ENCODE measurements at regions not wholly inside any gene's neighbourhood (a gene's known extent, or its start where the extent isn't known, plus 50 kb on each side); places are given as distances from the start of the nearest gene placed in this dataset.

DNA sequence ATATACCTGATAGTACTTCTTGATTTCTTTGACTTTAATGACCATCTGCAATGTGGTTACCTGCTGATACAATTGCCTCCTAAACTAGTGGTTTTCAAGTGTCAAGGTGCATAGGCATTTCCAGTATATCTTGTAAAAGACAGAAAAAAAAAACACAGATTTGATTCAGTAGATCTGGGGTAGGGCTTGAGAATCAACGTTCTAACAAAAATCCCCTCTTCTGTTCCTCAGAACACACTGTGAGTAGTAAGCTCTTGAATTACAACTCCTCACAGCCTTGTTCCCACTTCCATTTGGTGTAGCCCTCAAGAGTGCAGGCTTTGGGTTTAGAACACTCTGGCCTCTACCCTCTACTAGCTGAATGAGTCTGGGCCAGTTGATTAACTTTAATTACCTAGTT, 78.0 kb upstream of the CTSC start:
- Histone ChIP-seq H3K36me3 (no peaks in the 10 kb centered on the region), H3K27me3 (no peaks in the 10 kb centered on the region), H3K27ac (no peak overlapping the region), H3K4me1 (peaks cover 0 to 3% (median 0%) of the 10 kb centered on the region in 4 donors), H3K9me3 (no peaks in the 10 kb centered on the region), H3K4me3 (no peak overlapping the region)
- DNase-seq (no peak), ATAC-seq (no peak)
- intact Hi-C loops (cut with DNase I) = no loop called here
- TF ChIP-seq POLR2A (IDR thresholded peaks at IDR 0.05) (no peak), CTCF (IDR thresholded peaks at IDR 0.05) (no peak)
- 75% methylated on average over 1 of the region's 1 CpG for WGBS (ENCODE audit: insufficient coverage, low coverage, low lambda C conversion rate, missing lambda C conversion rate)

DNA sequence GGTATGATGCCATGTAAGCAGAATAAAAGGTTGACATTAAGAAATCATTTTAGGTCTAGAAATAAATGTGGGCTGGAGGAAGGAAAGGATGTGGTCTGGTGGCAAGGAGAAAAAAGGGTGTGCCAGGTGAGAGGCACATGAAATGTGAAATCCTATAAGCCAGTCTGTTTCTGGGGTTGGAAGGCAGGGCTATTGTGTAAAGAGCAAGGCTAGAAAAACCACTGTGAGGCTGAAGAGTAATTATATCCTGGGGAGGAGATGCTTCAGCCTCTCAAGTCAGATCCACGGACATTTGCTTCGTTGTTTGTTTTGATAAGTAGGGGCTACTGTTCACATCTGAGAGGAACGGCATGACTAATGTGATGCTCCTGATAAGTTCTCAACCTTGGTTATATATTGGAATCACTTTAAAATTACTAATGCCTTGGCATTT, 77.5 kb upstream of the CTSC start:
- H3K9me3 ChIP-seq = no peaks in the 10 kb centered on the region
- no peak overlapping the region for H3K27ac ChIP-seq
- 36% methylated on average over 3 of the region's 3 CpGs for WGBS (ENCODE audit: insufficient coverage, low coverage, low lambda C conversion rate, missing lambda C conversion rate)
- no peak overlapping the region for H3K4me3 ChIP-seq
- no peaks in the 10 kb centered on the region for H3K36me3 ChIP-seq
- no peak for TF ChIP-seq CTCF (IDR thresholded peaks at IDR 0.05)
- TF ChIP-seq POLR2A (IDR thresholded peaks at IDR 0.05) = no peak
- H3K27me3 ChIP-seq = no peaks in the 10 kb centered on the region
- peak in 1 of 4 donors; percentile 16 for ATAC-seq
- peaks cover 0 to 3% (median 0%) of the 10 kb centered on the region in 4 donors for H3K4me1 ChIP-seq
- intact Hi-C loops (cut with DNase I) = no loop called here
- DNase-seq = no peak

DNA sequence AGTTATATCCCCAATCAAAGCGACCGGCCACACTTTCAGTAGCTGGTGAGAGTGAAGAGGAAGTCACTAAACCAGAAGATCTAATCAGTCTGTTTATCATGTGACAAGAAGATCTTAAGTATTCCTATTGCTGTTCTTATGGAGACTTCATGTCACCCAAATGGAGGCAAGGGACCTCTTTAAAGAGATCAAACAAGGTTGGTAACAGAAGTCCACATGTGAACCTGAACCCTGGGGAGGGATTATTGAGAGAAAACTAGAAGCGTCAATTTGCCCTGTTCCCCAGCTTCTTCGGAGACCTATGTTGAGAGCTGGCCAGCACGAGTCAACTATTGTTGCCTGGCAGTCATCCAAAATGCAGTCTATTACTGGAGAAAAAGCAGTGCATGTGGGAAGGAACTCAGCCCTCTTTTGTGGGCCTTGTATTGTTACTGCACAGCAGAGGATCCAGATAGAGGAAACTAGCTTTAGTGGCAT, 76.9 kb upstream of the CTSC start:
- H3K36me3 ChIP-seq = no peaks in the 10 kb centered on the region
- intact Hi-C loops (cut with DNase I) = no loop called here
- ATAC-seq (peak; percentile 53 to 81 (median 64)), DNase-seq (no peak)
- no peak overlapping the region for H3K4me3 ChIP-seq
- H3K27me3 ChIP-seq = no peaks in the 10 kb centered on the region
- no peaks in the 10 kb centered on the region for H3K9me3 ChIP-seq
- 13% methylated on average over 5 of the region's 5 CpGs for WGBS (ENCODE audit: insufficient coverage, low coverage, low lambda C conversion rate, missing lambda C conversion rate)
- peaks cover 0 to 3% (median 0%) of the 10 kb centered on the region in 4 donors for H3K4me1 ChIP-seq
- TF ChIP-seq CTCF (IDR thresholded peaks at IDR 0.05) = no peak
- no peak for TF ChIP-seq POLR2A (IDR thresholded peaks at IDR 0.05)
- no peak overlapping the region for H3K27ac ChIP-seq

- Histone ChIP-seq H3K4me3 (no peak overlapping the region), H3K27me3 (no peaks in the 10 kb centered on the region), H3K4me1 (peaks cover 0 to 3% (median 0%) of the 10 kb centered on the region in 4 donors), H3K36me3 (no peaks in the 10 kb centered on the region), H3K27ac (no peak overlapping the region), H3K9me3 (no peaks in the 10 kb centered on the region)
- DNase-seq (no peak), ATAC-seq (no peak)
- TF ChIP-seq POLR2A (IDR thresholded peaks at IDR 0.05) (no peak), CTCF (IDR thresholded peaks at IDR 0.05) (no peak)
- intact Hi-C loops (cut with DNase I) = no loop called here
Measured at GRCh38 chr11:88411265-88411664, 73.7 kb upstream of the CTSC start.

DNA sequence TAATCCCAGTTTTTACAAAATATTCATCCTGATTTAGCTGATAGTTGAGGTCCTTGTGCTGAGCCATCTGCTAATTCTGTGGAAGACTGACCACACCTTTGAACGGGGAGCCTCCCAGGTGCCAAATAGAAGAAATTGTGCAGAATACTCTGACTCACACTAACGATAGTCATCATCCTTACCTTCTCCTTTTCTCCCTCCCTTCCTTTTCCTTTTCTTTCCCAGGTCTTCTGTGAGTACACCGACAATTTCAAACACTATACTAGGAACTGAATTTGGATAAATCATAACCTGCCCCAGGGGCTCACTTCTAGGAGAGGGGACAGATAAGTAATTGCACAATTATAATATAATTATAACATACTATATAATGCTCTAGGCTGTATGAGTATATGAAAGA, 73.1 kb upstream of the CTSC start:
- Histone ChIP-seq H3K27me3 (no peaks in the 10 kb centered on the region), H3K9me3 (no peaks in the 10 kb centered on the region), H3K4me1 (peaks cover 0 to 3% (median 0%) of the 10 kb centered on the region in 4 donors), H3K27ac (no peak overlapping the region), H3K4me3 (no peak overlapping the region), H3K36me3 (no peaks in the 10 kb centered on the region)
- no peak for DNase-seq
- intact Hi-C loops (cut with DNase I) = no loop called here
- WGBS (ENCODE audit: insufficient coverage, low coverage, low lambda C conversion rate, missing lambda C conversion rate) = 87% methylated on average over 2 of the region's 3 CpGs
- ATAC-seq = no peak
- TF ChIP-seq CTCF (IDR thresholded peaks at IDR 0.05) = no peak
- no peak for TF ChIP-seq POLR2A (IDR thresholded peaks at IDR 0.05)
